ENCODE measurements at regions not wholly inside any gene's neighbourhood (a gene's known extent, or its start where the extent isn't known, plus 50 kb on each side); places are given as distances from the start of the nearest gene placed in this dataset.

DNA sequence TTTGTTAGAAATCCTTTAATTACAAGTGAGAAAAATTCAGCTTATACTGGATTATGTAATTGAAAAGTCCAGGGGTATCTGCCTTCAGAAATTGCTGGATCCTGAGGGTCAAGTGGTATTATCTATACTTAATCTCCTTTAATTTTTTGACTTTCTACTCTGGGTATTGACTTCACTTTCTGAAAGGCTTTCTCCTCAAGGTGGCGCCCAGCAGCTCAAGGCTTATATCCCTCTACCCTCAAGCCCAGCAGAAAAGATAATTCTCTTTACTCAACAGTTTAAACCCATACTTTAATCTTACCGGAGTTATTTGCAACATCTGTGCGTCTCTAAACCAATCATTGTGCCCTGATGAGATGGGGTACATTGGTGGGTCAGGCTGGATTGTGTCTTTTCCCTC lies 129.5 kb downstream of the LARP7 start:
- no peaks in the 10 kb centered on the region for H4K20me1 ChIP-seq (ENCODE audit: insufficient read depth)
- TF ChIP-seq EZH2 (IDR thresholded peaks at IDR 0.05; ENCODE audit: low read depth): no peak
- TF ChIP-seq, protein P1, sequence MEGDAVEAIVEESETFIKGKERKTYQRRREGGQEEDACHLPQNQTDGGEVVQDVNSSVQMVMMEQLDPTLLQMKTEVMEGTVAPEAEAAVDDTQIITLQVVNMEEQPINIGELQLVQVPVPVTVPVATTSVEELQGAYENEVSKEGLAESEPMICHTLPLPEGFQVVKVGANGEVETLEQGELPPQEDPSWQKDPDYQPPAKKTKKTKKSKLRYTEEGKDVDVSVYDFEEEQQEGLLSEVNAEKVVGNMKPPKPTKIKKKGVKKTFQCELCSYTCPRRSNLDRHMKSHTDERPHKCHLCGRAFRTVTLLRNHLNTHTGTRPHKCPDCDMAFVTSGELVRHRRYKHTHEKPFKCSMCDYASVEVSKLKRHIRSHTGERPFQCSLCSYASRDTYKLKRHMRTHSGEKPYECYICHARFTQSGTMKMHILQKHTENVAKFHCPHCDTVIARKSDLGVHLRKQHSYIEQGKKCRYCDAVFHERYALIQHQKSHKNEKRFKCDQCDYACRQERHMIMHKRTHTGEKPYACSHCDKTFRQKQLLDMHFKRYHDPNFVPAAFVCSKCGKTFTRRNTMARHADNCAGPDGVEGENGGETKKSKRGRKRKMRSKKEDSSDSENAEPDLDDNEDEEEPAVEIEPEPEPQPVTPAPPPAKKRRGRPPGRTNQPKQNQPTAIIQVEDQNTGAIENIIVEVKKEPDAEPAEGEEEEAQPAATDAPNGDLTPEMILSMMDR (conservative IDR thresholded peaks at IDR 0.05): no peak
- no peak overlapping the region for H2AFZ ChIP-seq
- BruUV-seq (replicated peaks): no TSS peak
- intact Hi-C loops (cut with micrococcal nuclease; ENCODE audit: unreplicated experiment): loop anchor here (1.0 to 10.0 kb wide), 4 partner anchors 172 to 442 kb away; no protein-coding TSS in a partner anchor
- H3K4me2 ChIP-seq: no peak overlapping the region
- CTCF ChIA-PET: interaction anchor here (1.2 kb wide), 1 partner anchor 172 kb away, joined by 4 read pairs; no protein-coding TSS in a partner anchor
- no peaks in the 10 kb centered on the region for H3K27me3 ChIP-seq (ENCODE audit: insufficient read depth, low read depth)
- no peak overlapping the region for H3K27ac ChIP-seq
- no peak overlapping the region for H3K4me3 ChIP-seq
- no peaks in the 10 kb centered on the region for H3K9me3 ChIP-seq (ENCODE audit: insufficient read depth, low read depth)
- no peak for DNase-seq
- no peaks in the 10 kb centered on the region for H3K4me1 ChIP-seq (replicated peaks; ENCODE audit: insufficient read depth)
- H3F3A ChIP-seq (ENCODE audit: insufficient read depth, low read depth): no peaks in the 10 kb centered on the region
- POLR2A ChIA-PET (ENCODE audit: unreplicated experiment): no interaction called here
- no peaks in the 10 kb centered on the region for H3K9me2 ChIP-seq (ENCODE audit: insufficient read depth)
- no peaks in the 10 kb centered on the region for H3K36me3 ChIP-seq (ENCODE audit: low read depth)
- no peaks in the 10 kb centered on the region for H3K79me2 ChIP-seq (ENCODE audit: low read depth)

DNA sequence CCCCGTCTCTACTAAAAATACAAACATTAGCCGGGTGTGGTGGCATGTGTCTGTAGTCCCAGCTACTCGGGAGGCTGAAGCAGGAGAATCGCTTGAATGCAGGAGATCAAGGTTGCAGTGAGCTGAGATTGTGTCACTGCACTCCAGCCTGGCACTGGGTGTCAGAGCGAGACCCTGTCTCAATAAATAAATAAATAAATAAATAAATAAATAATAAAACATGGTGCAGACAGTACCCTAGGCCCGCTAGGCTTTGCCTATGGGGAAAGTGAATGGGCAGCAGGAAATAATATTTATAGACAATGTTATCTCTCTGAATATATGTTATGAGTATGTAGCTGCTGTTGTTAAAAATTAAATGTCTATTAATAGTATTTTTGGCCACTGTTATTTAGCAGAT lies 130.4 kb downstream of the LARP7 start:
- no peak for DNase-seq
- no peak for TF ChIP-seq EZH2 (IDR thresholded peaks at IDR 0.05; ENCODE audit: low read depth)
- TF ChIP-seq, protein P1 (conservative IDR thresholded peaks at IDR 0.05): no peak
- no peaks in the 10 kb centered on the region for H3K79me2 ChIP-seq (ENCODE audit: low read depth)
- no peaks in the 10 kb centered on the region for H3K9me3 ChIP-seq (ENCODE audit: insufficient read depth, low read depth)
- H2AFZ ChIP-seq: no peak overlapping the region
- H3F3A ChIP-seq (ENCODE audit: insufficient read depth, low read depth): no peaks in the 10 kb centered on the region
- H3K4me3 ChIP-seq: no peak overlapping the region
- CTCF ChIA-PET: no interaction called here
- no peaks in the 10 kb centered on the region for H3K27me3 ChIP-seq (ENCODE audit: insufficient read depth, low read depth)
- no peak overlapping the region for H3K4me2 ChIP-seq
- no peaks in the 10 kb centered on the region for H3K36me3 ChIP-seq (ENCODE audit: low read depth)
- H4K20me1 ChIP-seq (ENCODE audit: insufficient read depth): no peaks in the 10 kb centered on the region
- intact Hi-C loops (cut with micrococcal nuclease; ENCODE audit: unreplicated experiment): loop anchor here (2.0 to 10.0 kb wide), 3 partner anchors 243 to 443 kb away; no protein-coding TSS in a partner anchor
- no peaks in the 10 kb centered on the region for H3K4me1 ChIP-seq (replicated peaks; ENCODE audit: insufficient read depth)
- no TSS peak for BruUV-seq (replicated peaks)
- no peak overlapping the region for H3K27ac ChIP-seq
- POLR2A ChIA-PET (ENCODE audit: unreplicated experiment): no interaction called here
- no peaks in the 10 kb centered on the region for H3K9me2 ChIP-seq (ENCODE audit: insufficient read depth)

DNA sequence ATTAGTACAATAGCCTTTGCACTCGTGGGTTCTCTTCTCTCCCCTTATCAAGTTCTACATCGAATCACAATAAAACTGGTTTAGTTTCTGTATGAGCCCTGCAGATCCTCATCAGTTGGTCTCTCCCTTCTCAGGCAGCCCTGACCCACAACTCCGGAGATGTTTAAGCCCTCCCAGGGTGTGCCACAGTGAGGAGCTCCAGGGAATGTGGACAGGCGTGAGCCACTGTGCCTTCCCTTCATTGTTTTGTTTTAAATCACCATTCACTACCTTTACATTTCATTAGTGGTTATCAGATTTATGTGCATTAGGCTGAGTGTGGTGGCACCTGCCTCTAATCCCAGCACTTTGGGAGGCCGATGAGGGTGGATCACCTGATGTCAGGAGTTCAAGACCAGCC lies 133.2 kb downstream of the LARP7 start:
- CTCF ChIA-PET: no interaction called here
- DNase-seq: no peak
- H2AFZ ChIP-seq: 0 out of 2 replicates have a peak overlapping the region, but pooled peaks have one; percentile 16
- intact Hi-C loops (cut with micrococcal nuclease; ENCODE audit: unreplicated experiment): no loop called here
- no peaks in the 10 kb centered on the region for H4K20me1 ChIP-seq (ENCODE audit: insufficient read depth)
- H3K4me2 ChIP-seq: no peak overlapping the region
- H3F3A ChIP-seq (ENCODE audit: insufficient read depth, low read depth): no peaks in the 10 kb centered on the region
- H3K36me3 ChIP-seq (ENCODE audit: low read depth): no peaks in the 10 kb centered on the region
- POLR2A ChIA-PET (ENCODE audit: unreplicated experiment): interaction anchor here (0.5 kb wide), 1 partner anchor 192 kb away, joined by 3 read pairs; no protein-coding TSS in a partner anchor
- H3K4me3 ChIP-seq: no peak overlapping the region
- H3K79me2 ChIP-seq (ENCODE audit: low read depth): no peaks in the 10 kb centered on the region
- H3K27ac ChIP-seq: no peak overlapping the region
- no peaks in the 10 kb centered on the region for H3K27me3 ChIP-seq (ENCODE audit: insufficient read depth, low read depth)
- H3K9me3 ChIP-seq (ENCODE audit: insufficient read depth, low read depth): no peaks in the 10 kb centered on the region
- no TSS peak for BruUV-seq (replicated peaks)
- TF ChIP-seq EZH2 (IDR thresholded peaks at IDR 0.05; ENCODE audit: low read depth): no peak
- TF ChIP-seq, protein P1 (conservative IDR thresholded peaks at IDR 0.05): no peak
- H3K9me2 ChIP-seq (ENCODE audit: insufficient read depth): no peaks in the 10 kb centered on the region
- no peaks in the 10 kb centered on the region for H3K4me1 ChIP-seq (replicated peaks; ENCODE audit: insufficient read depth)
